HG03066 (cell line): ENCODE measurements at regions not wholly inside any gene's neighbourhood (a gene's known extent, or its start where the extent isn't known, plus 50 kb on each side); places are given as distances from the start of the nearest gene placed in this dataset.
"Not testable (repeated sequence)": the region's sequence is repeated elsewhere in the genome, so short reads cannot be mapped to it uniquely, and the experiment has no call there.

Source experiments
- ATAC-seq: cut with Tn5 transposase; IDR thresholded peaks from one replicate; pipeline ENCODE4 v1.9.1; 2021; ENCODE audit warnings: low read depth; ENCODE audit not compliant: unreplicated experiment

GRCh38 chr3:164018500-164018899 is 1059.8 kb downstream of the SI start:
- ATAC-seq: no peak

DNA sequence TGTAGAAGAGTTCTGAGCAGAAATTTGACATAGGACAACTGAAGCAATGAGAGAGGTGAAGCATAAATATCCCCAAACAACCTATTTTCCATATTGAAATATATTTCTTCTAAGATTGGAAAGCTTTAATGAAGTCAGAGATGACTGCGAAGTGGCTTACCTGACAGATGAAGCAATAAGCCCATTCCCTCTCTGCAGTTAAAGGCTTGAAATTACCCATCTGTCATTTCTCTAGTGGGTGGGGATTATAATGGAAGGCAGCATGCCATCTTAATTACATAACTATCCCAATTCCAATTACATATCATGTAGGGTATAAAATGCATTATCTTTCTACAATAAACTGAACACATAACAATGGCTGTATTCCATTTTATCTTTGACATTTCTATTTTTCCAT is 1070.5 kb downstream of the SI start:
- no peak for ATAC-seq

GRCh38 chr3:164004205-164004604 is 1074.1 kb downstream of the SI start:
- ATAC-seq: no peak

DNA sequence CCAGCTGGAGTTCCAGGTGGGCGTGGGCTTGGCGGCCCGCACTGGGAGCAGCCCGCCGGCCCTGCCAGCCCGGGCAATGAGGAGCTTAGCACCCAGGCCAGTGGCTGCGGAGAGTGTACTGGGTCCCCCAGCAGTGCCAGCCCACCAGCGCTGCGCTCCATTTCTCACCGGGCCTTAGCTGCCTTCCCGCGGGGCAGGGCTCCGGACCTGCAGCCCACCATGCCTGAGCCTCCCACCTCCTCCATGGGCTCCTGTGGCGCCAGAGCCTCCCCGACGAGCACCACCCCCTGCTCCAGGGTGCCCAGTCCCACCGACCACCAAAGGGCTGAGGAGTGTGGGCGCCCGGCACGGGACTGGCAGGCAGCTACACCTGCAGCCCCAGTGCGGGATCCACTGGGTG is 1075.3 kb downstream of the SI start:
- not testable (repeated sequence) for ATAC-seq

- no peak for ATAC-seq
These were observed 1094.4 kb downstream of the SI start for GRCh38 chr3:163983940-163984339.

GRCh38 chr3:163971861-163972260 is 1106.4 kb downstream of the SI start:
- ATAC-seq: no peak

DNA sequence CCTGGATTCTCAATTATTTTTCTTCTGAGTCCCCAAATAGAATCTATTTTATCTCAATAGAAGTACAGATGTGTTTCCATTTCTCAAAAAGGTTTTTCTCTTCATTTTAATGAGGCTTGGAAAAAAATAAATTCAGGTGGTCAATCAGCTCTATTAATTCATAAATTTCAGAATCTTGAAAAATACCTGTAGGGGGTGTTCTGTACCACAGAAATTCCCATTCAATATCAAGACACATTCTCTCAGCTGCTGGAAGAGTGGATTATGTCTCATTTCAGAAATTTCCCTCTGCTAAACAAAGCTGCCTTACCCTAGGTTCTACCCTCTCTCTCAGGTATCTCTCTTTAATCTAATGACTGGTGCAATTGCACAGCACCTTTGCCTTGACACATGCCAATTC is 1121.2 kb downstream of the SI start:
- ATAC-seq: no peak

DNA sequence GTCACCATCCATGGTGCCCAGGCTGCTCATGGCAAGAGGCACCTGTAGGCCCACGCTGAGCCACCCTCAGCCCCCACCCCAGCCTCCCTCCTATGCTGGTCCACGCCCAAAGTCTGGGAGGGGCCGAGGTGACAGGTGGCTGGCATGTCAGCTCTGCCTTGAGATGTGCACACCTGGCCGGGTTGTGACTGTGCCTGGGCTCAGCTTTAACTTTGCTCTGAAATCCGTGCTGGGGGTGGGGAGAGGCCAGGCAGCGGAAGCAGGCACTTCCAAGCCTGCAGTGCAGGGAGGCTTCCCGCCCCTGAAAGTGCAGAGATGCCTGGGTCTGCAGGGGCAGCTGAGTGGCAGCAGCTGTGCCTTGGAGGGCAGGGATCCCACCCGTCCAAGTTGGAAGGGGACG is 1124.8 kb downstream of the SI start:
- no peak for ATAC-seq

GRCh38 chr3:163952499-163952898 is 1125.8 kb downstream of the SI start:
- no peak for ATAC-seq

GRCh38 chr3:163951397-163951987 is 1126.8 kb downstream of the SI start:
- ATAC-seq: no peak

DNA sequence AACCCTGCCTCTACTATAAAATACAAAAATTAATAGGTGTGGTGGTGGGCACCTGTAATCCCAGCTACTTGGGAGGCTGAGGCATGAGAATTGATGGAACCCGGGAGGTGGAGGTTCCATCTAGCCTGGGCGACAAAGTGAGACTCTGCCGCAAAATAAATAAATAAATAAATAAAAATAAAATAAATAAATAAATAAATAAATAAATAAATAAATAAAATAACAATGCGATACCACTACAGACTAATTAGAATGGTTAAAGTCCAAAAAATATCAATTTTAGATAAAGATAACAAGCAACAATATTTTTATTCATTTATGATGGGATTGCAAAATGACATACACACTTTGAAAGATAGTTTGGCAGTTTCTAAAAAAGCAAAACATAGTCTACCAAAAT is 1131.5 kb downstream of the SI start:
- ATAC-seq: no peak

DNA sequence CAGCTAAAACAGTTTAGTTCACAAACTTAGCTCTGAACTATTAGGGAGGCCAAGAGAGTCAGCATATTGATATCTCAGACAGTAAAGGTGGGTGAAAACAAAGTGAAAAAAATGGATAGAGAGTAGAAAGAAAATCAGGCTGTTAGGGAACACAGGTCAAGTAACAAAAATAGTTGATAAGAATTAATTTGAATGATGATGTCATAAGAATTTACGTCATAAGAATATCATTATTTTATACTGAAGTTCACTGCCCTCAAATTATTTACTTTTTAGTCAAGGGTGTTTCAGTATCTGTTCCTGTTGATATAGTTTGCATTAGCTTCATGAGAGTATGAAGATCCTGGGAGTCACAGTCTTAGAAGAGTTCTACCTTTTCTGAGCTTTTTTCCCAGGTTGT is 1134.6 kb downstream of the SI start:
- no peak for ATAC-seq

DNA sequence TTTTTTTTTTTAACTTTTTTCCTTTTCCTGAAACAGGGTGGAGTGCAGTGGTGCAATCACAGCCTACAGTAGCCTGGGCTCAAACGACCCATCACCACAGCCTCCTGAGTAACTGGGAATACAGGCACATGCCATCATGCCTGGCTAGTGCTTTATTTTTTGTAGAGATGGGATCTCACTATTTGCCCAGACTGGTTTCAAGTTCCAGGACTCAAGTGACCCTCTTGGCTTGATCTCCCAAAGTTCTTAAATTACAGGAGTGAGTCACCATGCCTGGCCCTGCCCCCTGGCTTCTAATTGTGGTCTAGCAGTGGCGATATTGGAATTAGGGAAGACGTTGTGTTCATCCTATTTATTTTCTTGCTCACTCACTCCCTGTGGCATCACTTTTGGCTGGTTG is 1138.4 kb downstream of the SI start:
- ATAC-seq: no peak

GRCh38 chr3:163936543-163936942 is 1141.8 kb downstream of the SI start:
- no peak for ATAC-seq

DNA sequence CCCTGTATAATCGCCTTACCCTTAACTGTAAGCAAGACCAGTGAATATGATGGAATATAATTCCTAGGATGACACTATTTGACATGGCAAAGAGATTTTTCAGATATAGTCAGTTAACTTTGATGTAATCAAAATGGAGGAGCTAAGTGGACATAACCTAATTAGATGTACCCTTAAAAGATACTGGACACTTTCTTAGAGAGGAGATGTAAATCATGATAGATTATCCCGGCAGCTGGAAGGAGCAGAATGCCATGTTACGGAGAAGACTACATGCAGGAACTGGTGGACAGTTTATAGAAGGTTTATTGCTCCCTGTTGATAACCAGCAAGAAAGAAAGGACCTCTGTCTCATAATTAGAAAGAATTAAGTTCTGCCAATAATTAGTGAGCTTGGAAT is 1142.9 kb downstream of the SI start:
- no peak for ATAC-seq

DNA sequence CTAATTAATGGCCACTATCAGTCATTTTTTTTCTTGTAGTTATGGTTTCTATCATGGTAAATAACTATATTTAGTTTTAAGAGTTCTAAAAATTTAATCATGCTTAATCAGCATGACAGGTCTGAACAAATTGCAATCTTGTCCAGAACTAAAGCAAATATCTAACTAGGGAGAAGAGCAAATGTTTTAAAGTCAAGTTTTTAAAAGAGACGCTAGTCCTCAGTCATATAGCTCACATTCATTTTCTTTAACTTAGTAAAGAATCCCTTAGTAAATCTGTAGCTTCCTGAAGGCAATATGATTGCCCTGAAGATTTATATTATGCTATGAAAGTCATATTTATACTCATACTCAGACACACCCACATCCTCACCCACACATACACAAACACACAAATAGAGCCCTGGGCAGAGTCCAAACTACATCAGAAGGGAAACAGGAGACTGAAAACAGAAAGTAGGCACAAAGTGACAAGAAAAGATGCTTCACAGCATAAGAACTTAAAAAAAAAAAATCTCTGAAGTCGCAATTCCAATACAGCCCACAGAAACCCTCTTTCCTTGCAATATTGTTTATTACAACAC is 1149.1 kb downstream of the SI start:
- no peak for ATAC-seq

- no peak for ATAC-seq
These were observed 1150.8 kb downstream of the SI start for GRCh38 chr3:163927521-163927920.

DNA sequence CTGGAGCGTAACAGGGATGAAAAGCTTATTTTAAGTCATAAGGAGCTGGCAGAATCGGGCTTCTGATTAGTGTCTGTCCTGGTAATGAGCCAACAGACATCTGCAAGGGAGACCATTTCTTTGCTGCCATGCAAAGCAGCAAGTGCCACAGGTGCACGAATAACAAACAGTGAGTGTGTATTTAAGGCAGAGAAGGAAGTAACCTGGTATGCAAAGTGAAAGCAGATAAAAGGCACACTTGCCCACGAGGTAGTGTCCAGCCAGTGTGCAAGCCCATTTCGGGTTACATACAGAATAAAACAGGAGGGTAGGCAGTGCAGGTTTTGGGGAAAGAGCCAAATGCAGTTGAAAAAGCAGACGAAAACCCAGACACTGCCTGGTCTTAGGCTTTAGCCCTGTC is 1153.7 kb downstream of the SI start:
- no peak for ATAC-seq

GRCh38 chr3:163919154-163919553 is 1159.1 kb downstream of the SI start:
- no peak for ATAC-seq

DNA sequence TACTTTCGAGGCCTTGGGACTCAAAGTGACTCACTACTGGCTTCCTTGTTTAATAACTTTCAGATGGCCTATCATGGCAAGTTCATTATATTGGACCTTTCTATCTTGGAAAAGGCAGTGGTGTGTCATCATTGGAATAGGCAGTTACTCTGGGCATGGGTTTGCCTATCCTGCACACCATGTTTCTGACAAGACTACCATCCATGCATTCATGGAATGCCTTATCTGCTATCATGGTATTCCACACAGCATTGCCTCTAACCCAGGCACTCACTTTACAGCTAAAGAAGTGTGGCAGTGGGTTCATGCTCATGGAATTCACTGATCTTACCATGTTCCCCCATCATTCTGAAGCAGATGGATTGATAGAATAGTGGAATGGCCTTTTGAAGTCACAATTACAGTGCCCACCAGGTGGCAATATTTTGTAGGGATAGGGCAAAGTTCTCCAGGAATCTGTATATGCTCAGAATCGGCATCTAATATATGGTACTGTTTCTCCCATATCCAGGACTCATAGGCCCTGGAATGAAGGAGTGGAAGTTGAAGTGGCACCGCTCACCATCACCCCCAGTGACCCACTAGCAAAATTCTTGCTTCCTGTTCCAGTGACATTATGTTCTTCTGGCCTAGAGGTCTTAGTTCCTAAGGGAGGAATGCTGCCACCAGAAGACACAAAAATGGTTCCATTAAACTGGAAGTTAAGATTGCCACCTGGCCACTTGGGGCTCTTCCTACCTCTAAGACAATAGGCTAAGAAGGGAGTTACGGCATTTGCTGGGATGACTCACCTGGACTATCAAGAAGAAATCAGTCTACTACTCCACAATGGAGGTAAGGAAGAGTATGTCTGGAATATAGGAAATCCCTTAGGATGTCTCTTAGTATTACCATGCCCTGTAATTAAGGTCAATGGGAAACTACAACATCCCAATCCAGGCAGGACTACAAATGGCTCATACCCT is 1161.4 kb downstream of the SI start:
- no peak for ATAC-seq

GRCh38 chr3:163915280-163915679 is 1163.0 kb downstream of the SI start:
- no peak for ATAC-seq

DNA sequence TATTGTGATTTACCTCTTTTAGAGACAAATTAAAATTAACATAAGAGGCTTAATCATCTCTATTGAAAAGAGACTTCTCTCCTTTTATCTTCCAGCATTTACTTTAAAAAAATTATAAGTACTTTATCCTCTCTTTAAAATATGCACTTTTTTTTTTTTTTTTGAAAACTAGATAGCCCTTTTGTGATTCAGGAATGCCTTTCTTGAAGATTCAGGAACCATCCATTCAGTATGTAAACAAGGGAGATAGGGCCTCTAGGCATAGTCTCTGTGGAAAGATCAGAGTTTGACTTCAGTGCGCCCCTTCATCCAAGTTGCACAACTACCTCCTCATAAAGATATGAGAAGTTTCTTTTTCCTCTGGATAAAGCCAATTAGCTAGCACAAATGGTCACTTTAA is 1163.7 kb downstream of the SI start:
- ATAC-seq: no peak
